GM19467 (cell line): ENCODE measurements at regions not wholly inside any gene's neighbourhood (a gene's known extent, or its start where the extent isn't known, plus 50 kb on each side); places are given as distances from the start of the nearest gene placed in this dataset.

Source experiments
- ATAC-seq: cut with Tn5 transposase; IDR thresholded peaks from one replicate; pipeline ENCODE4 v1.9.1; 2021; ENCODE audit warnings: mild to moderate bottlenecking, moderate library complexity; ENCODE audit not compliant: unreplicated experiment

- no peak for ATAC-seq
Measured at GRCh38 chr4:123455360-123455759, 58.8 kb downstream of the SPRY1 start.

GRCh38 chr4:123462007-123462406 lies 65.4 kb downstream of the SPRY1 start:
- ATAC-seq = no peak

- ATAC-seq = no peak
Measured at GRCh38 chr4:123463869-123464268, 67.3 kb downstream of the SPRY1 start.

- no peak for ATAC-seq
Measured at GRCh38 chr4:123465416-123465815, 68.8 kb downstream of the SPRY1 start.

GRCh38 chr4:123466080-123466785 lies 69.6 kb downstream of the SPRY1 start:
- ATAC-seq = no peak

GRCh38 chr4:123468479-123469031 lies 72.0 kb downstream of the SPRY1 start:
- no peak for ATAC-seq

- ATAC-seq = no peak
Measured at GRCh38 chr4:123469245-123469644, 72.7 kb downstream of the SPRY1 start.

GRCh38 chr4:123469696-123470095 lies 73.1 kb downstream of the SPRY1 start:
- no peak for ATAC-seq

- ATAC-seq = no peak
Measured at GRCh38 chr4:123470640-123471039, 74.0 kb downstream of the SPRY1 start.

GRCh38 chr4:123471655-123472369 lies 75.2 kb downstream of the SPRY1 start:
- ATAC-seq = no peak

- ATAC-seq = no peak
Measured at GRCh38 chr4:123474817-123475216, 78.2 kb downstream of the SPRY1 start.

- ATAC-seq = no peak
Measured at GRCh38 chr4:123476089-123476488, 79.5 kb downstream of the SPRY1 start.

- no peak for ATAC-seq
Measured at GRCh38 chr4:123477711-123478209, 81.2 kb downstream of the SPRY1 start.

GRCh38 chr4:123478859-123479345 lies 82.3 kb downstream of the SPRY1 start:
- no peak for ATAC-seq

GRCh38 chr4:123479944-123480343 lies 83.3 kb downstream of the SPRY1 start:
- ATAC-seq = no peak

GRCh38 chr4:123480706-123481418 lies 84.3 kb downstream of the SPRY1 start:
- ATAC-seq = no peak

GRCh38 chr4:123481717-123482116 lies 85.1 kb downstream of the SPRY1 start:
- ATAC-seq = no peak

- no peak for ATAC-seq
Measured at GRCh38 chr4:123484291-123484926, 87.8 kb downstream of the SPRY1 start.

GRCh38 chr4:123485601-123486000 lies 89.0 kb downstream of the SPRY1 start:
- no peak for ATAC-seq

GRCh38 chr4:123488916-123489315 lies 92.3 kb downstream of the SPRY1 start:
- no peak for ATAC-seq

- ATAC-seq = no peak
Measured at GRCh38 chr4:123495530-123495929, 98.9 kb downstream of the SPRY1 start.
